Endodermal cell (in vitro differentiated cells): ENCODE measurements at regions not wholly inside any gene's neighbourhood (a gene's known extent, or its start where the extent isn't known, plus 50 kb on each side); places are given as distances from the start of the nearest gene placed in this dataset.

Source experiments
- DNase-seq: peaks from one replicate; pipeline ENCODE4 v3.0.0-alpha.2; 2017
- H3K27ac ChIP-seq: 2 replicates; pipeline ENCODE4 v1.5.1; 2013; ENCODE audit warnings: mild to moderate bottlenecking, low read depth, low read length, moderate library complexity
- H3K27me3 ChIP-seq: 2 replicates; pipeline ENCODE4 v1.6.1; 2013; ENCODE audit warnings: mild to moderate bottlenecking, low read length, moderate library complexity; ENCODE audit not compliant: insufficient read depth, control insufficient read depth, poor library complexity, severe bottlenecking
- H3K36me3 ChIP-seq: 2 replicates; pipeline ENCODE4 v1.7.0; 2013; ENCODE audit warnings: mild to moderate bottlenecking, low read length, moderate library complexity; ENCODE audit not compliant: control insufficient read depth, insufficient read depth
- H3K4me1 ChIP-seq: one replicate; pipeline ENCODE4 v1.7.0; 2013; ENCODE audit warnings: low read length; ENCODE audit not compliant: control insufficient read depth, insufficient read depth
- H3K4me3 ChIP-seq: 2 replicates; pipeline ENCODE4 v1.5.1; 2013; ENCODE audit warnings: mild to moderate bottlenecking, low read length, moderate library complexity
- H3K9ac ChIP-seq: 2 replicates; pipeline ENCODE4 v1.6.1; 2013; ENCODE audit warnings: mild to moderate bottlenecking, low read length, moderate library complexity; ENCODE audit not compliant: poor library complexity, severe bottlenecking; ENCODE audit errors: extremely low read depth
- H3K9me3 ChIP-seq: 2 replicates; pipeline ENCODE4 v1.6.1; 2013; ENCODE audit warnings: mild to moderate bottlenecking, low read length, moderate library complexity; ENCODE audit not compliant: control insufficient read depth
- H3K27ac Mint-ChIP-seq: 2 replicates; pipeline ENCODE4 v1.8.0; 2020; ENCODE audit warnings: mixed read lengths
- H3K27me3 Mint-ChIP-seq: 2 replicates; pipeline ENCODE4 v1.8.0; 2021; ENCODE audit warnings: mild to moderate bottlenecking, mixed read lengths; ENCODE audit not compliant: insufficient read depth
- H3K36me3 Mint-ChIP-seq: 2 replicates; pipeline ENCODE4 v1.8.0; 2020; ENCODE audit warnings: low read depth, mixed read lengths
- H3K4me1 Mint-ChIP-seq: 2 replicates; pipeline ENCODE4 v1.8.0; 2020; ENCODE audit warnings: mixed read lengths
- H3K4me3 Mint-ChIP-seq: 2 replicates; pipeline ENCODE4 v1.8.0; 2020; ENCODE audit warnings: mild to moderate bottlenecking, moderate library complexity, mixed read lengths
- H3K9me3 Mint-ChIP-seq: 2 replicates; pipeline ENCODE4 v1.8.0; 2020; ENCODE audit warnings: mild to moderate bottlenecking, mixed read lengths
- WGBS, 2 experiments: methylation state at CpG; one replicate each; pipeline versions ENCODE4 v1.1.5 to v1.1.7; 2013; ENCODE audit warnings: missing lambda C conversion rate in 2 of 2, mixed read lengths in 1 of 2; ENCODE audit not compliant: insufficient coverage in 1 of 2, insufficient read length in 1 of 2; 5-methylcytosine and 5-hydroxymethylcytosine counted together
- TF ChIP-seq, protein P1 (sequence below): fragments of 200-600 bp; sonication (generic); conservative IDR thresholded peaks from 2 replicates; pipeline ENCODE4 v1.5.0; 2021; ENCODE audit warnings: antibody characterized with exemption, mild to moderate bottlenecking

DNA sequence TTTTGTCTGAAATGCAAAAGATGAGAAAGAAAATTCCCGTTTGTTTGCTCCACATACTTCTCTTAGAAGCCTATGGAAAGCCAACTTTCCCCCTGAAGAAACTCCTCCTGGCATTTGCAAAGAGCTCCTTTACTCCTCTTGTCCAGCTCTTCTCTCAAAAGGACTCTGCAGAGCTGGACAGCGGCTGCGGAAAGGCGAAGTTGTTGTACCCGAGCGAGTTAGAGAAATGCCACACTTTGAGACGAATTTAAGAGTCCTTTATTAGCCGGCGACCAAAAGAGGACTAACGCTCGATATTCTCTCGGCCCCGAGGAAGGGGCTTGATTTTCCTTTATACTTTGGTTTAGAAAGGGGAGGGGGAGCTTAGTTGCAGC lies 157.8 kb downstream of the TRIM27 start:
- peaks cover 60% of the 10 kb centered on the region for H3K4me1 Mint-ChIP-seq
- TF ChIP-seq, protein P1, sequence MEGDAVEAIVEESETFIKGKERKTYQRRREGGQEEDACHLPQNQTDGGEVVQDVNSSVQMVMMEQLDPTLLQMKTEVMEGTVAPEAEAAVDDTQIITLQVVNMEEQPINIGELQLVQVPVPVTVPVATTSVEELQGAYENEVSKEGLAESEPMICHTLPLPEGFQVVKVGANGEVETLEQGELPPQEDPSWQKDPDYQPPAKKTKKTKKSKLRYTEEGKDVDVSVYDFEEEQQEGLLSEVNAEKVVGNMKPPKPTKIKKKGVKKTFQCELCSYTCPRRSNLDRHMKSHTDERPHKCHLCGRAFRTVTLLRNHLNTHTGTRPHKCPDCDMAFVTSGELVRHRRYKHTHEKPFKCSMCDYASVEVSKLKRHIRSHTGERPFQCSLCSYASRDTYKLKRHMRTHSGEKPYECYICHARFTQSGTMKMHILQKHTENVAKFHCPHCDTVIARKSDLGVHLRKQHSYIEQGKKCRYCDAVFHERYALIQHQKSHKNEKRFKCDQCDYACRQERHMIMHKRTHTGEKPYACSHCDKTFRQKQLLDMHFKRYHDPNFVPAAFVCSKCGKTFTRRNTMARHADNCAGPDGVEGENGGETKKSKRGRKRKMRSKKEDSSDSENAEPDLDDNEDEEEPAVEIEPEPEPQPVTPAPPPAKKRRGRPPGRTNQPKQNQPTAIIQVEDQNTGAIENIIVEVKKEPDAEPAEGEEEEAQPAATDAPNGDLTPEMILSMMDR: no peak

DNA sequence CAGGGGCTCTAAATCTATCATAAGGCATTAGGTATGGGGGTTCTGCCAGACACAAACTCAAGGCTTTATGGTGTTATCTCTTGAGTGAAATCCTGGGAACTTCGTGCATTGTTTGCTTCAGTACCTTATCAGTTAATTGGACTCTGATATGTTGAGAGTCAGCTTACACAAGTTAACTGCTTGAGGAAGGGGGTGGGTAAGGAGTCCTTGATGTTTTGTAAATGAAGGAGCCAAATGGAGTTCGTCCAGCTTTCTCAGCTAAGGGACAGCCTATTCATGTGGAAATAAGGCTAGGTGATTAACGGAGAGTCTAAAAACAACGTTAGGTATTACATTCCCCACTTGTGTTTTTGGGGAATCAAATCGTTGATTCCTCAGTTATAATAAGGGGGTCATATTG lies 157.4 kb downstream of the TRIM27 start:
- no peak for DNase-seq
- peaks cover 1% of the 10 kb centered on the region for H3K9me3 Mint-ChIP-seq
- Histone ChIP-seq H3K4me3 (peak overlapping the region; percentile 82), H3K27ac (peak overlapping the region; percentile 37), H3K4me1 (peaks cover 36% of the 10 kb centered on the region), H3K27me3 (peaks cover 67% of the 10 kb centered on the region), H3K36me3 (no peaks in the 10 kb centered on the region), H3K9ac (peak overlapping the region; percentile 31), H3K9me3 (no peaks in the 10 kb centered on the region)
- peak overlapping the region; percentile 94 for H3K27ac Mint-ChIP-seq
- WGBS, 2 experiments: 1 to 8% methylated on average over 5 of the region's 5 CpGs
- peaks cover 64% of the 10 kb centered on the region for H3K4me1 Mint-ChIP-seq
- H3K36me3 Mint-ChIP-seq: peaks cover 9% of the 10 kb centered on the region
- peaks cover 96% of the 10 kb centered on the region for H3K27me3 Mint-ChIP-seq
- TF ChIP-seq, protein P1: no peak
- peak overlapping the region; percentile 61 for H3K4me3 Mint-ChIP-seq

More for the DNA sequence above, 157.8 kb downstream of the TRIM27 start:
- peaks cover 93% of the 10 kb centered on the region for H3K27me3 Mint-ChIP-seq
- H3K4me1 ChIP-seq: peaks cover 36% of the 10 kb centered on the region
- H3K36me3 ChIP-seq: no peaks in the 10 kb centered on the region
- H3K27ac ChIP-seq: peak overlapping the region; percentile 37
- H3K9me3 ChIP-seq: no peaks in the 10 kb centered on the region
- peak overlapping the region; percentile 82 for H3K4me3 ChIP-seq
- H3K27me3 ChIP-seq: peaks cover 62% of the 10 kb centered on the region
- WGBS, 2 experiments: 0 to 3% methylated on average over 11 to 13 of the region's 13 CpGs
- peaks cover 9% of the 10 kb centered on the region for H3K36me3 Mint-ChIP-seq
- H3K4me3 Mint-ChIP-seq: peak overlapping the region; percentile 61
- peak; percentile 68 for DNase-seq
- H3K27ac Mint-ChIP-seq: peak overlapping the region; percentile 94
- H3K9me3 Mint-ChIP-seq: peaks cover 1% of the 10 kb centered on the region
- H3K9ac ChIP-seq: peak overlapping the region; percentile 31

DNA sequence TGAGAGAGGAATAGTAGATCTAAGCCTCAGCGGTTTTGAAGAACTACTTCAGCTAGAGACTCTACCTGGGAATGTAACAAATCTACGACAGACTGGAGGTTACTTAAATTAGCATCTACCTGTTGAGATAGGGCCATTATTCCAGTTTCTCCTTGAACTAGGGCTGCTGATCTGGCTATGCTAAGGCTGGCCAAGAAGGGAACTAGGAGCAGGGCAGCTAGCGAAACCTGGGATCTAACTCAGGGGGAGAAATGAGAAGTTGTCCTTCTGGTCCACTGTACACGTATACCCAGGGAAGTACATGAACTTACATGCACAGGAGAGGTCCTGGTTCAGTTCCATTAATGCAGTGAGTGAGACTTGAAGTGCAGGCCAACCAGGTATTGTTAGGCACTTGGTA lies 156.7 kb downstream of the TRIM27 start:
- Histone ChIP-seq H3K27ac (no peak overlapping the region), H3K27me3 (peaks cover 73% of the 10 kb centered on the region), H3K4me1 (peaks cover 40% of the 10 kb centered on the region), H3K4me3 (peak overlapping the region; percentile 82), H3K36me3 (no peaks in the 10 kb centered on the region), H3K9me3 (no peaks in the 10 kb centered on the region), H3K9ac (no peak overlapping the region)
- no peak for DNase-seq
- TF ChIP-seq, protein P1: no peak
- H3K9me3 Mint-ChIP-seq: peaks cover 1% of the 10 kb centered on the region
- WGBS, 2 experiments: 50 to 55% methylated on average over 4 of the region's 4 CpGs
- H3K36me3 Mint-ChIP-seq: peaks cover 9% of the 10 kb centered on the region
- no peak overlapping the region for H3K27ac Mint-ChIP-seq
- H3K4me1 Mint-ChIP-seq: peaks cover 68% of the 10 kb centered on the region
- H3K27me3 Mint-ChIP-seq: peaks cover 97% of the 10 kb centered on the region
- no peak overlapping the region for H3K4me3 Mint-ChIP-seq
